ENCODE measurements at regions not wholly inside any gene's neighbourhood (a gene's known extent, or its start where the extent isn't known, plus 50 kb on each side); places are given as distances from the start of the nearest gene placed in this dataset.

DNA sequence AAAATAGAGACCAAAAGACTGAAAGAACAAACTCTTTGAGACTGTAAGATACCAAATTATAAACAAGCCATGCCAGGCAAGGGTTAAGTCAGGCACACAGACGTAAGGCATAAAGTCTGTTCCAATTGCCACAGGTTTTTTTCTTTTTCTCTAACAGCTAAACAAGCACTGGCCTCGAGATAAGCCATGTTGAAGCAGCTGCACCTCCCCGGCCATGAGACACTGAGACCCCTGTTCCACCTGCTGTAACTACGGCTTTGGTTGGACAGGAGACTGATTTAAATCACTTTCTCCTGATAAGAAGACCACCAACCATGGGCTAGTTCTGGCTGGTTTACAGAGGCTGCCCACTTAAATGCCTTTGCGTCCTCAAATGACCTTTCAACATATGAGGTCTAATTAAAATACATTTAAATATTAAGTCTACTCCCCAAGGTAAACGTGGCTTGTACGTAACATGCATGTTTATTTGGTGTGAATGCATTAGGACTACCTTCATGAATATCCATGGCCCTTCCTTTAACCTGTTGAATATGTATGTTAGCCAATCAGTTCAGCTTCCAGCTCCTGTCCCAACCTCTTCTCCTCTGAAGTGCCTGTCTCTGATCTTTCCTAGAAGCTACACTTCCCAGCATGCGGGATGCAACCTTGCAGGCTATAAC lies 117.2 kb downstream of the CMPK2 start:
- no peak for DNase-seq (ENCODE audit: low spot score)
- in situ Hi-C loops (cut with HindIII; ENCODE audit: low sequenced_read_pairs), result no loop called here

DNA sequence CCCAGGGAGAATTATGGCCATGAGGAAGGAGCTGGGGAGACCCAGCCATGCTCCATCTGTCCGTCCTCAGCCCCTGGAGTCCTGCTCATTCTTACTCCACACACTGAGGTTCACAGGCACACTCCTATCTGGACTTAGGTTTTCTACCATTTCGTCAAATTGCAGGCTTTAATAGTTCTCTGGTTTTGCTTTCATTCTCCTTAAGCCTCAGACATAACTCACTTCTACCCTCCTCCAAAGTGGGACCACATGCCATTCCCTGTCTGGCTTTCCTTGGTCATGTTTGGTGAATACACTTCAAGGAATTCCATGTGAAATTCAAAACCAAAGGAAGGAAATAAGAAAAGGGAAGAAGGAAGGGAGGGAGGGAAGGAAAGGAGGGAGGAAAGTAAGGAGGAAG lies 115.7 kb downstream of the CMPK2 start:
- in situ Hi-C loops (cut with HindIII; ENCODE audit: low sequenced_read_pairs), result no loop called here
- no peak for DNase-seq (ENCODE audit: low spot score)

DNA sequence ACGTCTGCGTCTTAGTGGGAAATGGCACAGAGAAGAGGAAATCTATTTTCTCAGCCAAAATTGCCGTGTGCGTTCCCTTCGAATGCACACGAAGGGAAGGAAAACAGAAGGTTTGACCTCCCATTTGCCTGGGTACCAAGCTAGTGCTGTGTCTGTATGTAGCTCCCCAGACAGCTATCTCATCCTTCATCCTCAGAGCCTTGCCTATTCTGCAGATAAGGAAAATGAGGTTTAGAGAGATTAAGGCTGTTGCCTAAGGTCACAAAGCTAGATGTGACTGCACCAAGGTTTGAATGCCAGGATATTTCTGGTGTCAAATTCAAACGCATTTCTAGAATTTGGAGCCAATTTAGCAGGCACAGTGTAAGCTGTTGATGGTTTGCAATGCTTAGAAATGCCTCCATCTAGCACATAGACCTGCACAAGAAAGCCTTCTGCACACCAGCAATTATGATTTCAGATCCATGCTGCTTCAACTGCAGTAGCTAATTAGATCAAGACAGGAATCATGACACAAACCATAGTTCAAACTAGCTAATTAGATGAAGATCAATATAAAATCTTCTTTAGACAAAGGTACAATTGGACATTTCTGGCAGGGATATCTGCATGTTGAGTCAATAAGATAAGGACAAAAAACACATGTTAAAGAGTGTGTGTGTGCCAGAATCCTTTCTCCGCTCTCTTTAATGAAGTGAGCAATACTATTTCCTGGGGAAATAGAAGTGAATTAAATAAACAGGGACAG lies 115.1 kb downstream of the CMPK2 start:
- DNase-seq (ENCODE audit: low spot score), result no peak
- in situ Hi-C loops (cut with HindIII; ENCODE audit: low sequenced_read_pairs), result no loop called here

DNA sequence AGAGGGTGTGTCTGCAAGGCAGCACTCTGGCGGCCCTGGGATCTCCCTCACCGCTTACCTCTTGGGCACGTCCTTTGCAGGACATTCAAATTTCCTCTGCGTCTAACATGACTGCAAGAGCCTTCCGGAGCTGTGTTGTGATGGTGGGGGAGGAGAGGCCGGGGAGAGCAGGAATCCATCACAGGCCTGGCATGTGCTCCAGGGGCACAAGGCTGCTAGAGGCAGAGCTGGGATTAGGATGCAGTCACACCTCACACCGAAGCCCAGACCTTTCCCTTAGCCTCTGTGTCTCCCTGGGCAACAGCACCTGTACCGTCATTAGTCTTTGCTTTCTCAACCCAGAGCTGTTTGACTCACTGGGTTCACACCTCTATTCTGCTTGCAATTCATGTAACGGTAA lies 111.3 kb downstream of the CMPK2 start:
- DNase-seq (ENCODE audit: low spot score), result no peak
- in situ Hi-C loops (cut with HindIII; ENCODE audit: low sequenced_read_pairs), result no loop called here

GRCh38 chr2:6755456-6755855 lies 110.3 kb downstream of the CMPK2 start:
- in situ Hi-C loops (cut with HindIII; ENCODE audit: low sequenced_read_pairs), result no loop called here

GRCh38 chr2:6757215-6757614 lies 108.5 kb downstream of the CMPK2 start:
- DNase-seq (ENCODE audit: low spot score), result no peak
- in situ Hi-C loops (cut with HindIII; ENCODE audit: low sequenced_read_pairs), result no loop called here

More at GRCh38 chr2:6755456-6755855, 110.3 kb downstream of the CMPK2 start:
- no peak for DNase-seq (ENCODE audit: low spot score)

DNA sequence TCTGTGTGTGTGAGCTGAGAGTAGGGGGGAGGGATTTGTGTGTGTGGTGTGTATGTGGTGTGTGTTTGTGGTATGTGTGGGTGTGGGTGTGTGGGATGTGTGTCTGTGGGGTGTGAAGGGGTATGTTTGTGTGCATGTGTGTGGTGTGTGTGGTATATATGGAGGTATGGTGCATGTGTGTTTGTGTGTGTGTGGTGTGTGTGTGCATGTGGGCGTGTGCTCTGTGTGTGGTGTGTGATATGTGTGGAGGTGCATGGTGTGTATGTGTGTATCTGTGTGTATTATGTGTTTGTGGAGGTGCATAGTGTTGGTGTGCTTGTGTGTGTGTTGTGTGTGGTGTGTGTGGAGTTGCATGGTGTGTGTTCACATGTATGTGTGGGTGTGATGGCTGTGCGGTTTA lies 106.0 kb downstream of the CMPK2 start:
- no peak for DNase-seq (ENCODE audit: low spot score)
- in situ Hi-C loops (cut with HindIII; ENCODE audit: low sequenced_read_pairs), result no loop called here

- DNase-seq (ENCODE audit: low spot score), result no peak
- in situ Hi-C loops (cut with HindIII; ENCODE audit: low sequenced_read_pairs), result no loop called here
Measured at GRCh38 chr2:6760132-6760531, 105.6 kb downstream of the CMPK2 start.

DNA sequence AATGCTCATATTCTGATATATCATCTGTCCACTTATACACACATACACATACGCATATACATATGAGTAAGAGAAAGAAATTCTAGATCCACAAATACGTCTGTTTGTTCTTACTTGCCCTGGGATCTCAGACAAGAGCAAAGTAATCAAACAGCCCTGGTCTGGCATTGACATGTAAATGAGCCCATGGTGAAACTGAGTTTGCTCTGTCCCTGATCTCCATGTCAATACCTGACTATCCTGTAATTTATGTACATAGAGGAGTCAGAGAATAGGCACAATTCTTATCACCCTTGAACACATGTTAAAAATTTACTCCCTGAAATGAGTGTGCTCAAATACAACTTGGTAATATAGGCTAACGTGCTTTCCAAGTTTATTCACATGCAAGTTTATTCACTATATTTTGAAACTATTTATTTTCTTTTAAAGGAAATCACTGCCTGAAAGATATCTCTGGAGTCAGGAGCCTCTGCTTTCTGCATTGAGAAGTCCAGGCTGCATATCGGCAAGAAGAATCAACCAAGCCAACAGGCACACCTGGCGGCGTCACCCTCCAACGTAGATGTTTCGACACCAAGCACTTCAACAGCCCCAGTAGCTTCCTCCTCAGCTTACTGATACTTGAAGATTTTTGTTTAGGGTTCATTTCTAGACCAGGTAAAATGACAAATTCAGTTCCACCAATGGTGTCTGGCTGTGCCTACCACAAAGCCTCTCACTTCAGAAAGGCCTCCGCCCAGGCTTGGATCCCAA lies 100.6 kb downstream of the CMPK2 start:
- in situ Hi-C loops (cut with HindIII; ENCODE audit: low sequenced_read_pairs), result no loop called here
- no peak for DNase-seq (ENCODE audit: low spot score)

DNA sequence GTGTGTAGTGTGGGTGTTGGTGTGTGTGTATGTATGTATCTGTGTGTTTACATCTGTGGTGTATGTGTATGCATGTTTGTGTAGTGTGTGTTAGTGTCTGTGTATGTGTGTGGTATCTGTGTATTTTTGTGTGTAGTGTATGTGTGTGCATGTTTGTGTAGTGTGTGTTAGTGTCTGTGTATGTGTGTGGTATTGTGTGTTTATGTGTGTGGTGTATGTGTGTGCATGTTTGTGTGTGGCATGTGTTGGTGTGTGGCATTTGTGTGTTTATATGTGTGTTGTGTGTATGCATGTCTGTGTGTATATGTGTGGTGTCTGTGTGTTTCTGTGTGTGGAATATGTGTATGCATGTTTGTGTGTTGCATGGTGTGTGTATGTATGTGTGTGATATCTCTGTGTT lies 96.4 kb downstream of the CMPK2 start:
- in situ Hi-C loops (cut with HindIII; ENCODE audit: low sequenced_read_pairs), result no loop called here
- DNase-seq (ENCODE audit: low spot score), result no peak

DNA sequence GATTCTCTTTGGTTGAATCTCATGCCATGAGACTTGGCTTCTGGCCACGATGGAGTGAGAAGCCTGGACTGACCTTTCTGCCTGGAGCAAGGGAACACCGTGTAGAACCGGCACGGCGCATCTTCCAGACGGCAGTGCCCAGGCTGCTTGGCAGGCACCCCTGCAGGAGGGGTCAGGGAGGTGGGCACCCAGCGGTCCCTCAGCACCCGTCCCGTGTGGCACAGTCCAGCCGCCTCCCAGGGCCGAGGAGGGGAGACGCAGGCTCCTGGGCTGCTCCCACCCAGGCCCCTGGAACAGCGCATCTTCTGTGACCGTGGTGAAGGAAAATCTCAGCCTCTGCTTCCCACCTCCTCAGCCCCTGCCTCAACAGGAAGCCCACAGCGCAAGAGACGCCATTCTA lies 95.7 kb downstream of the CMPK2 start:
- in situ Hi-C loops (cut with HindIII; ENCODE audit: low sequenced_read_pairs), result no loop called here
- DNase-seq (ENCODE audit: low spot score), result no peak

DNA sequence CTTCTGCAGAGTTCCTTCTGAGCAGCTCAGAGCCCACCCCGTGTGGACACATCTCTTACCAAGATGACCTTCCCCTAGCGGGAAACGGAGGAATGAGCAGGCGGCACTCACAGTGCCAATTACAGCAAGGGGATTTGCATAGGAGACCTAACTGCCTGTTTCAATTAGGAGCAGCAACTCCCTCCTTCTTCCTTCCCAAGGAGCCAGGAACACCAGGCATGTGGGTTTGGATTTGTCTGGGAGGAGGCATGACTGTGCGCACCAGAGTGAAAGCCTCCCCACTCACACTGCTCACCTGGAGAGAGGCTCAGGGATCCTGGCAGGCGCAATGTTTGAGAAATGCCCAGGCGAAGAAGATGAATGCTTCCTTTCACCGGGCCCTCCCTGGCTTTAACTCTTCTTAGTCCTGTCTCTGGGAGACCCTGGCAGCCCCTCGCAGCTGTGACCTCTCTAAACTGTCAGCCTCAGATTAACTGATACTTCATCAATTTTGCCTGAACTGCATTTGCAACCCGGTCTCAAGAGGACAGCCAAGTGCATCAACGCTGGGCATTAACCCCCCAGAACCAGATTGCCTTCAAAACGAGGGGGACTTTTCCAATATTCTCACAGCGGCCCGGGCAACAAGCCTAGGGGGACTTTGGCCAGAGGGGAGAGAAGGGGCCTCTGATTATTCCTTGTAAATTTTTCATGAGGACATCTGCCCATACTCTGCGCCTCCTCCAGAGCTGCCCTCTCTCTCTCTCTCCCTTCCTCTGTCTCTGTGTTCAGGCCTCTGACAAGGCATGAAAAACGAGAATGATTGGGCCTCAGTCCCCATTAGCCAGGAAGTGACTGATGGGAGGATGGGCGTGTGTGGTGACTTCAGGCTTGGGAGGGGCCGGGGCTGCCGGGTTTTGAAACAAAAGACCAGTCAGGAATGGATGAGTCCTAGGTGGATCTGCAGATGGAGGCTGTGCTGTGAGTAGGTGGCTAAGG lies 93.8 kb downstream of the CMPK2 start:
- in situ Hi-C loops (cut with HindIII; ENCODE audit: low sequenced_read_pairs), result no loop called here
- DNase-seq (ENCODE audit: low spot score), result no peak

GRCh38 chr2:6773007-6773693 lies 92.6 kb downstream of the CMPK2 start:
- in situ Hi-C loops (cut with HindIII; ENCODE audit: low sequenced_read_pairs), result no loop called here
- DNase-seq (ENCODE audit: low spot score), result peak; percentile 12

DNA sequence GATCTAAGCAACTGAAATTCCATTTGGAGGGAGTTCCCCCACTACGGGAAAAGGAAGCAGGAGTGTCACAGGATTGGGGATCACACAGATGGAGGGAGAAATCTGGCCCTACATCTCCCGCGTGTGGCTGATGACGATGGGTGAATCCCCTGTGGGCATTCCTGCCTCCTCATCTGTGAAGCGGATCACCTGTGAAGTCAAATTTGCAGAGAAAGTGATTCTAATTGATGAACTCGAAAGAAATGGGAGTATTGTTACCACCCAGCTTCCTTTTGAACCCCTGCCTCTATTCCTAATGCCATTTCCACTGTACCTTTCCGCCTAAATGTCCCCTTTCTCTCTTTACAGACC lies 92.0 kb downstream of the CMPK2 start:
- no peak for DNase-seq (ENCODE audit: low spot score)
- in situ Hi-C loops (cut with HindIII; ENCODE audit: low sequenced_read_pairs), result no loop called here

- in situ Hi-C loops (cut with HindIII; ENCODE audit: low sequenced_read_pairs), result no loop called here
- no peak for DNase-seq (ENCODE audit: low spot score)
Measured at GRCh38 chr2:6776125-6776524, 89.6 kb downstream of the CMPK2 start.

DNA sequence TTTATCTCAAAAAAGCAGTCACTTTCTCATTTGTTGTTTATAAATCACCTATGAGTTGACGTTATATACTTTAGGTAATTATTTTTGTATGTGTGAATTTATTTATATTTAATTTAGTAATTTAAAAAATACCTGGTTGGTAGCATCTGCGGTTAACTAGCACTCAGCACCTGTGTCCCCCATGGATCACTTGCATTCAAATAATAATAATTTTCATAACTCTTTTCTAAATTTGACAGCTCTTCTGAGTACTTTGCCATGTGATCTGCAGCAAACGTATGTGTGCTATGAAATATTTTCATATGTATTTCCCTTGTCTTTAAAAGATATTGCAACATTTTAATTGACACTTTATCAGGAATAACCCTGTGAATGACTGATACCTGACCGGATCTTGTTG lies 88.1 kb downstream of the CMPK2 start:
- in situ Hi-C loops (cut with HindIII; ENCODE audit: low sequenced_read_pairs), result no loop called here
- DNase-seq (ENCODE audit: low spot score), result no peak

DNA sequence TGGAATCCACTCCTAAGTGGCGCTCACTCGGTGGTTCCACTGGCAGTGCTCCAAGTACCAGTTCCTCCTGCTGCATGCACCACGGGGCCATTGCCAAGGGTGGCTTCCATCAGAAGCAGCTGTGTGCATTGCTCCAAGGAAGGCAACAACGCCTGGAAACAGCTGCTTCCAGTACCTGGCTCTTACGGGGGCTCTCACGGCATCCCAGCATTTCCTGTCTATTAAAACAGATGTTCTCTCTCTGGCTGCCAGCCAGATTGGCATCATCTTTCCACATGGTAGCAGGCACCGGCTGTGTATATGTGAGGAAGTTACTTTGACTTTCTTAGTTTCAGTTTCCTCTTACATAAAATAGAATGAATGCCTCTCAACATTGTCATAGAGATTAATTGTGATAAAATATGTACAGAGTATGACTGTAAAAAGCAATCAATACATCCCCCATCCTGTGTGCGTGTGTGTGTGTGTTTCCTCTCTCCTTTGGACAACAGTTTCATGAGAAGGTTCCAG lies 84.9 kb downstream of the CMPK2 start:
- no peak for DNase-seq (ENCODE audit: low spot score)
- in situ Hi-C loops (cut with HindIII; ENCODE audit: low sequenced_read_pairs), result no loop called here

DNA sequence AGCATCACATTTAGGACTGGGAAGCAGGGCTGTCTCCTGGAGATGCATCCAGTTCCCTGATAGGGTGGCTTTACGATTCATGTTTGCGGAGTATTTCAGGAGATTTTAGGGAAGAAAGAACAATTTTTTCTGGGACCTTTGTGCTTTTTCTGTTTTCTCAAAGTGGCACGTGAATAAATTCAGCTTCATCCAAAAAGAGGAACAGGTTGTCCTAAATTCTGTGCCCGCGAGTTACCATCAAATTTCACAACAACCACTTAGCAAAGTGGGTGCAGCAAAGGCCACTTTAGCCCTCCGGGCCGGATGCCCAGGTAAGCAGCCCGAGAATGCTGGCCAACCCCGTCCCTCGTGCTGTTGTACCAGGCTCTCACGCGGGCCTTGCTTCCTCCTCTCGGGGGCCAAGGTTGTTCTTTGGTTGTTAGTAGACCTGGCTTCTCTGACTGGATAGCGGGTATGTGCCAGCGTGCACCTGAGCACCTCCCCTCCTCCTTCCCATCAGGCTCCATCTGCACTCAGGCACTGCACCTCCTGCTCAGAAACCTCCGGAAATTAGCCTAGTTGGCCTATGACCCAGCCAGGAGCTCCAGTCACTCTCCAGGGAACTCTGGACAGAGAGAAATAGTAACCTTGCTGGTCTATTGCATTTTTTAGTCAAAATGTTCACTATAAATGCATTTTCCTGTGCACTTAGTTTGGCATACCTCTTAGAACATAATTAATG lies 83.0 kb downstream of the CMPK2 start:
- no peak for DNase-seq (ENCODE audit: low spot score)
- in situ Hi-C loops (cut with HindIII; ENCODE audit: low sequenced_read_pairs), result no loop called here
